Stimulated activated CD4-positive, alpha-beta T cell treated with anti-CD3 and anti-CD28 coated beads, Interleukin-12 subunit alpha, Interleukin-12 subunit beta, amount 100 ng/mL, for 4 hours (primary cell): ENCODE measurements at regions not wholly inside any gene's neighbourhood (a gene's known extent, or its start where the extent isn't known, plus 50 kb on each side); places are given as distances from the start of the nearest gene placed in this dataset.
"Not testable (repeated sequence)": the region's sequence is repeated elsewhere in the genome, so short reads cannot be mapped to it uniquely, and the experiment has no call there.

ENCODE experiments used
- DNase-seq: peaks from one replicate; pipeline ENCODE4 v3.0.0-alpha.2; 2020

- no peak for DNase-seq
Measured at GRCh38 chr16:86243571-86244154, 266.7 kb upstream of the FOXF1 start.

DNA sequence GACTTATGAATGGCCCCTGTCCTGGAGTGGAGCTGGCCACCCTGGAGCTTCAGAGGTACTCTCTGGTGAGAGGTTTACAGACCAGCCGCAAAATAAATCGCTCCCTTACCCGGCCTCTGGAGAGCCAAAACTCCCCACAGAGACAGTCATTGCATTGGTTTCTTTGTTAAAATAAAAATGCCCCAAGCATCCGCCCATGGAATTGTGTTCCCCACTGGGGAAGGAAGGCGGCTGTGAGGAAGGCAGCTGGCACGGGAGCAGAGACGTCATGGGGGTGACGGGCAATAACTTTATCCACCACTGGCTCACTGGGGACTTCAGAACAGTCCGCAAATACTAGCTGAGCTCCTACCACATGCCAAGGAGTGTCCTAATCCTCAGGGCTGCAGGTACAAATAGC, 266.2 kb upstream of the FOXF1 start:
- DNase-seq, result no peak

- DNase-seq, result no peak
Measured at GRCh38 chr16:86244936-86245335, 265.4 kb upstream of the FOXF1 start.

- no peak for DNase-seq
Measured at GRCh38 chr16:86245351-86245750, 265.0 kb upstream of the FOXF1 start.

- no peak for DNase-seq
Measured at GRCh38 chr16:86245895-86246294, 264.4 kb upstream of the FOXF1 start.

DNA sequence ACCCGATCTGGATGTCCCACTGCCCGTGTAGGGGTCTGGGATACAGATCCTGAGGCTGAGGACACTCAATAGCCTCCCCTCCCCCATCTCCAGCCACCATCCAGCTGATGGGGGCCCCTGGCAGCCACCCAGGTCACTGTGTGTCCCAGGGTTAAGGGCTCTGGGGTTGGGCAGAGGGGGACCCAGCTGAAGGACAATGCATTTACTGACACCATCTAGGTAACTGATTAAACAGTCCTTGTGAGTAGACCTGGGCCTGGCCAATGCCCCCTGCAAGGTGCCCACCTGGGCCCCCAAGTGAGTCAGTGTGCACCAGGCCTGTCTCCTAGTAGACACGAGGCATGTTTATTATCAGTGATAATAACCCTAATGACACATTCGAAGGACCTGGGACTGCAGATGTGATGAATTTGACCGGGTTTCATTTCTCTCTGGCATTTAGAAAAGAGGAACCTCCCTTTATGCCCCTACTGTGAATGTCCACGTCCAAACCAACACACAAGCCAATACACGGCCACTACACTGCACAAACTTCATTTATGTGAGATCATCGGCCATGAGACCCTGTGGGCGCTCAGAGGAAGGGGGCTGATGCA, 261.9 kb upstream of the FOXF1 start:
- no peak for DNase-seq

DNA sequence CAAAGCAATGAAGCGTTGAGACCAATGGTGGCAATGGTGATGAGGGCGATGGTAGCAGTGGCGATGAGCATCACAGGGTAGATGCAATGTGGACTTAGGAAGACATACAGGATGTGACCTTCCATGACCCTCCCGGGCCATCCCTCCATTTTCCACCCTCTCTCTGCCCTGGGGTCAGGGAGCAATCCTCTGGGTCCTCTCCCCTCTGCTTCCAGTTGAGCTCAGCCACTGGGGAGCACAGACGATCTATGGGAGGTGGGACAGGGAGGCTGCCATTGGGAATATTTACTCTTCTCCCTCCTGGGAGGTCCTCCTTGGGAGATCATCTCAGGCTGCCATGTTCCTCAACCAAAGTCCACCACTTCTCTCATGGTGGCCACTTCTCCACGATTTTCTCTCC, 260.7 kb upstream of the FOXF1 start:
- no peak for DNase-seq

DNA sequence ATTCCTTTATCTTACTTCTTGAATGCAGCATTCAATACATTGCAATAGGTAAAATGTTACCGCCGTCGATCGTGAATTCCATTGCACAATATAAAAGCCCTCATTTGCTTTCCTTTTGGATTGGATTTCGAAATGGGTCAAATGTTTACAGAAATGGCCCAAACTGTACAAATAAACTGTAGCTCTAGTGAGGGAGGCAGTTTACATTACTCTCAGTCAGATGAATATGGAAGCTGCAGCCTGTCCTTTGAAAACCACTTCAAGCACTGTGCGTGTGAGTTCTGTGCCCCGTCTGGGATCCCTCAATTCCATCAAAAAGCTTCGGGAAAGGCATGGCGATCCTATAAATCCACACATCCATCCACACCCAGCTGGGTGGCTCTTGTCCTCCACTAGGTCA, 258.6 kb upstream of the FOXF1 start:
- DNase-seq, result no peak

DNA sequence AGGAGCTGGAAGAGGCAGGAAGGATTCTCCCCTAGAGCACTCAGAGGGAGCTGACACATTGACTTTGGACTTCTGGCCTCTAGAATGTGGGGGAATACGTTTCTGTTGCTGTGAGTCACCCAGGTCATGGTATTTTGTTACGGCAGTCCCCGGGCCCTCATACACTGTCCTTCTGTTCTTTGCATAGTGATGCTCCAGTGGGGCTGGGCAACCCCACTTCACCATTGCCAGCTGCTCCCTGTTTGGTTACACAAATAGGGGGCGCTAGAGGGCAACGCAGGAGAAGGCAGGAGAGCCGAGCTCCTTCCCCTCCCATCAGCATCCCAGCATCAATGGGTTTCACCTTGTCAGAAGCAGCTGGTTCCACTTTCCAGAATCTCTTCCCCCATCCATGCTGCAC, 257.7 kb upstream of the FOXF1 start:
- no peak for DNase-seq

DNA sequence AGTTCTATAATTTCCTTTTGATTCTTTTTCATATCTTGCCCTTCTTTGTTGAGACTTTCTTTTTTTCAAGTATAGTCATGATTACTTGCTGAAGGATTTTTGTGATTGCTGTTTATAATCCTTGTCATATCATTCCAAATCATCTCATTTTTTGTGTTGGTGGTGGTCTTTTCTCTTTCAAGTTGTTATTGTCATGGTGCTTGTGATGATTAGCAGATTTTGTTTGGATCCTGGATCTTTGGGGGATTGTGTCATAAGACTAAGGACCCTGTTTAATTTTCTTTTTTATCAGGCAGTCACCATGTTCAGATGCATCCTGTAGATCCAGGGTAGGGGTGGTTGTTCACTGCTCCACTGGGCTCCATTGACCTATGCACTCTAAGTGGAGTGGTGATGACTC, 254.4 kb upstream of the FOXF1 start:
- no peak for DNase-seq

- DNase-seq, result no peak
Measured at GRCh38 chr16:86256995-86257394, 253.3 kb upstream of the FOXF1 start.

- no peak for DNase-seq
Measured at GRCh38 chr16:86257546-86257945, 252.8 kb upstream of the FOXF1 start.

DNA sequence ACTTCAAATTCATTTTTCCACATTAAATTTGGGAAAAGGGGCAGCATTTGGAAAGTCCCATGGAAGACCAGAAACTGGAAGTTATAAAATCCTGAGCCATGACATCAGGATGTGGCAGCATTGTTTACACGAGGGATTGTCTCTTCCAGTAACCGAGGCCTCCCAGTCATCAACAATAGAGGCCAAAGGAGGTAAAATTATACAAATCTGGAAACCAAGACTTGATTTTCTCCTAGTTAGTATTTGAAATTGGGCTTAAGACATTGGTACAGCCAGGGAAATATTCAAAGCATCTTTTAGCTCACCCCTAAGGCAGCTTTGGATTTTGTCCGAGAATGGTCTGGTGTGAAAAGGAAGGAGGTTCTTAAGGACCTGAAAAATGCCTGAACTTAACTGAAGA, 251.6 kb upstream of the FOXF1 start:
- DNase-seq, result no peak

DNA sequence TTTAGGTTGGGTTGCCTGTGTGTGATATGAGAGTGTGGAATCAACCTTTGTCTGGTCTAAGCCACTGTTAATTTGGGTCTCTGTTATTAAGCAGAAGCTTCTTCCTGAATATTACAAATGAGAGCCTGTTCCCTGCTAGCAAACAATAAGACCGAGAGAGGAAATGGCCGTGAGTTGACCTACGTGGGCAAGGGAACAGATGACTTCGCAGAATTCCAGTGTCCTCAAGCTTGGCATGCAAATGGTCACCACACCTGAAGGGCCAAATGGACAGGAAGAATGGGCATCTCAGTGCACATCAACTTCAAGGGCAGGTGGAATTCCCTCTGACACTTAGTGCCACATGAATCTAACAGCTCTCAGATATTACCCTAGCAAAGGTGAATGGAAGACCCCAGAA, 250.8 kb upstream of the FOXF1 start:
- no peak for DNase-seq

DNA sequence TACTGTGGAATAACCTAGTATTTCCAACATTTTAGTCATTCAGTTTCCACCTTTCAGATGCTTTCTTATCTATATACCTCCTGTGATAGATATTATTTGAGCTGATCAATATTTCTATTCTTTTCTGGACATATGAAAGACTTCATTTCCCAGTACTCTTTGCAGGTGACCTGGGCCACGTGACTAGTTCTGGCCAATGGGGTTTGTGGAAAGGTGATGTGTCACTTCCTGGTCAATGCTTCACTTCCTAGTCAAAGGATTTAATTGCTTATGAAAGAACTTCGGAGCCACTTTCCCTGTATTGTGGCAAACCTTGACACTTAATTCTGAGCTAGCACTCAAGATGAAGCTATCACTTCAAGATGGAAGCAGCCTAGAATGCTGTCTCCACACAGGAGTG, 248.9 kb upstream of the FOXF1 start:
- DNase-seq, result no peak

DNA sequence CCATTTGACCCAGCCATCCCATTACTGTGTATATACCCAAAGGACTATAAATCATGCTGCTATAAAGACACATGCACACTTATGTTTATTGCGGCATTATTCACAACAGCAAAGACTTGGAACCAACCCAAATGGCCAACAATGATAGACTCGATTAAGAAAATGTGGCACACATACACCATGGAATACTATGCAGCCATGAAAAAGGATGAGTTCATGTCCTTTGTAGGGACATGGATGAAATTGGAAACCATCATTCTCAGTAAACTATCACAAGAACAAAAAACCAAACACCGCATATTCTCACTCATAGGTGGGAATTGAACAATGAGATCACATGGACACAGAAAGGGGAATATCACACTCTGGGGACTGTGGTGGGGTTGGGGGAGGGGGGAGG, 242.7 kb upstream of the FOXF1 start:
- DNase-seq, result not testable (repeated sequence)

DNA sequence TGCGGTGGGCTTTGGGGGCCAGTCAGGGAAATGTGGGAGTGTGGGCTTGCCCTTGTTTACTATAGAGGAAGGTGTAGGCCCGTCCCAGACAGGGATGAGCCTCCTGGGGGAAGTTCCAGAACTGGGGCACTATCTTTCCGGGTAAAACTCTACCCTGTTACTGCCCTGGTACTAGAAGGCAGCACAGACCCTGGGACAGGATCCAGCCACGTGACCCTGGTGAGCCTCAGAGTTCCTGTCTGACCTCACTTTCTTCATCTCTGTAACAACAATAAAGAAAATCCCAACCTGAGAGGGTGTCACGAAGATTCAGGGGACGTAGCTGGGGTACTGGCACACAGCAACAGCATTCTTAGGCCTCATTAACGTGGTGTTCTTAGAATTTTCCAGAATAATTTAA, 239.6 kb upstream of the FOXF1 start:
- DNase-seq, result no peak

DNA sequence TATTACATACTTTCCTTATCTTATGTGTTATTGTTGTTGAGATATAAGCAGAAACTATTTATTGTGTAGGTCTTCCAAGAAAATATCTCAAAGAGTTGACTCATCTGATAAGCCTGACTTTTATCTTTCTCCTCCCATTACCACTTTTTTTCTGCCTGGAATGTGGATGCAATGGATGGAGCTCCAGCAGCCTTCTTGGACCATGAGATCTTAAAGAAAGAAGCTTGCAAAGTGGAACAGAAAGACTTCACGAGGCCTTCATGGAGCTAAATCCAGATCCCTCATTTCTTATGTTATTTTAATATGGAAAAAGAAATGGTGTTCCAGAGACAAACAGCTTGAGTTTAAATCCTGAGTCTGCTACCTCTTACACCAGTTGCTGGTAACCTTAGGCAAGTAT, 237.6 kb upstream of the FOXF1 start:
- DNase-seq, result no peak

DNA sequence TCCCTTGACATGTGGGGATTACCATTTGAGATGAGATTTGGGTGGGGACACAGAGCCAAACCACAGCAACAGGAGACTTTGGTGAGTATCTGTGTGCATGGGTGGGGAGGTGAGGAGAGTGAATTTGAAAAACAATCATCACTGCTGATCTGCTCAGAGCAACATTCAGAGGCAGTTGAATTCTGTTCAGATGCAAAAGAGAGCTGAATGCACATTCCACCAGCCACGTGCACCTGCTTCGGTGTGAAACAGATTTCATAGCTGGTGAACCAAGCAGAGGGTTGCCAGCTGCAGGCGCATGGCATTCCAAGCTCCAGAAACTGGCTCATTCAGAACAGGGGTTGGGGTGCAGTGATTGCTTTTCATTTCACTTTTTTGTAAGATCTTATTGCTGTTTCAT, 233.1 kb upstream of the FOXF1 start:
- DNase-seq, result no peak

DNA sequence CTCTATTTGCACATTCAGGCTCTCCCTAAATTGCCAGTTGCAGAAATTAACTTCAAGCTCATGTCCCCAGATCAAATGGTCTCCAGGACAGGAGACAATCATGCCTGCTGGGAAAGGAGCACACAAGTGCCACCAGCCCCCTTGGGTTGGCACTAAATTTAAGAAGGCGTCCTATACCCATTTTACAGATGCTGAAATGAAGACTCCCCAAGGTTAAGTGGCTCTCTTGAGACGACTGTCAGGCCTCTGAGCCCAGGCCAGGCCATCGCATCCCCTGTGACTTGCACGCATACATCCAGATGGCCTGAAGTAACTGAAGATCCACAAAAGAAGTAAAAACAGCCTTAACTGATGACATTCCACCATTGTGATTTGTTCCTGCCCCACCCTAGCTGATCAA, 232.5 kb upstream of the FOXF1 start:
- DNase-seq, result not testable (repeated sequence)

DNA sequence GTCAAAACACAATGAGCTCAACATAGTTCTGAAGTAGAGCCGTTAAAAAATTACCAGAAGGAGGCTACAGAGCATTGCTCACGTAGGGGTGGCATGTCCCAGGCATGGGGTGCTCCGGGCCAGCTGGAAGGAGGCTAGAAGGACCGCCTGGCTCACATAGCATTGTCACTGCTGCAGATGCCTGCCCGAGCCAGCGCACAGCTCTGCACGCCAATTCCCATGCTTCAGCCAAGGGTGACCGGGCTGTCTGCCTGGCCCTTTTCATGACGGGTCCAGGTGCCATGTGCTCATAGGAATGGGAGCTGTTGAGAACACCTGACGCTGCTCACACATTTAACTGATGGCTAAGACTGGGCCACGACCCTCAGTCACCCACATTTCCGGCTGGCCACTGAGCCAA, 228.9 kb upstream of the FOXF1 start:
- DNase-seq, result no peak

- no peak for DNase-seq
Measured at GRCh38 chr16:86283944-86284343, 226.4 kb upstream of the FOXF1 start.

- DNase-seq, result no peak
Measured at GRCh38 chr16:86285421-86285820, 224.9 kb upstream of the FOXF1 start.

DNA sequence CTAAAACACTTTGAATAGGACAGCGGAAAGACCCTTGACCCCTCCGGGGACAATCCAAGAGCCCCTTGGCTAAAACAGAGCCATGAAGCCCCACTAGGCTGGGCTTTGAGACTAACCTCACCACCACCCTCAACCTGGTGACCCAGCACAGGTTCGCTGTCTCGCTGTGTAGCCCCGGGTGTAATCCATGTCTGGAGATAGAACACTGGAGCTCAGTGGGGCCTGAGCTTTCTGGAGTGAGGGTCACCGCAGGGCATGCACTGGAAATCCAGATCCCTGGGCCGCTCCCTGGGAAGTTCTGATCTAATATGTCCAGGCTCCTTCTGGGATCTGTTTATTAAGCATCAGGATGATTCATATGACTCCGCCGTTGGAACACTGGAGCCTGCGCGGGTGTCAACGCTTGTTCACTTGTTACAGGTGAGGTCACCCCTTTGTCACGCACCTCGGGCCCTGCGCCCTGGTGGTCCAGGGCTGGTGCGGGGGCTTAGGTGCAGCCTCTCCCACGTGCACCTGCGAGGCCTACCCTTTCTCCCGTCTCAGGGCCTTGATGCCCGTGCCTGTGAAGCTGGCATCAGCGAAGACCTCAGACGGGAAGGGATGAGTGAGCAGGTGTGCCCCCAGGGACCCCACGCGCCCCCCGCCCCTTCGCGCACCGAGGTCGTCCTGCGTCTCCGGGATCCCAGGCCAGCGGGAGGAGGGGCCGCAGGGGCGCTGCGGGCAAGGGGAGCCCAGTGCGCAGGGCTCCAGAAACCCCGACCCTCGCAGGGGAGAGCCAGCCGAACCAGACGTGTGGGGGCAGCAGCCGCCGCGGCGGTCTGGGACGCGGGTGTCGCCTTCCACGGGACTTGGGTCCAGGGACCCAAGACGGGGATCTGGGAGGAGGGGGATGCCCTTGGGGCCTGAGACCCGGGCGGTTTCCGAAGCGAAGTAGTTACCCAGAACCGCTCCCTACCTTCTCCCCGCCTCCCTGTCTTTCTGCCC, 224.1 kb upstream of the FOXF1 start:
- DNase-seq, result no peak
